ENCODE measurements at regions not wholly inside any gene's neighbourhood (a gene's known extent, or its start where the extent isn't known, plus 50 kb on each side); places are given as distances from the start of the nearest gene placed in this dataset.

GRCh38 chr12:33296529-33296928, 143.1 kb downstream of the SYT10 start:
- POLR2A ChIA-PET, result no interaction called here
- no peak for DNase-seq (ENCODE audit: extremely low spot score)
- no peak for TF ChIP-seq FOXM1 (IDR thresholded peaks at IDR 0.05; ENCODE audit: borderline replicate concordance)
- no peak for TF ChIP-seq FOXK2 (IDR thresholded peaks at IDR 0.05)
- no peak for TF ChIP-seq ZNF384 (IDR thresholded peaks at IDR 0.05)
- TF ChIP-seq NFRKB (IDR thresholded peaks at IDR 0.05), result no peak
- no peak for TF ChIP-seq ELF4 (IDR thresholded peaks at IDR 0.05)
- TF ChIP-seq BHLHE40 (IDR thresholded peaks at IDR 0.05; ENCODE audit: borderline replicate concordance), result no peak
- no peak for TF ChIP-seq HDGF (IDR thresholded peaks at IDR 0.05; ENCODE audit: borderline replicate concordance)
- TF ChIP-seq SP1 (IDR thresholded peaks at IDR 0.05), result no peak
- TF ChIP-seq CTBP1 (IDR thresholded peaks at IDR 0.05; ENCODE audit: borderline replicate concordance), result no peak
- TF ChIP-seq TARDBP (IDR thresholded peaks at IDR 0.05), result no peak
- no peak for TF ChIP-seq LEF1 (IDR thresholded peaks at IDR 0.05; ENCODE audit: borderline replicate concordance)
- no peak for TF ChIP-seq L3MBTL2 (conservative IDR thresholded peaks at IDR 0.05)
- CTCF ChIA-PET, result no interaction called here

- ChIA-PET POLR2A (no interaction called here), CTCF (no interaction called here)
- no peak for DNase-seq (ENCODE audit: extremely low spot score)
- TF ChIP-seq CTBP1 (IDR thresholded peaks at IDR 0.05; ENCODE audit: borderline replicate concordance) (no peak), ELF4 (IDR thresholded peaks at IDR 0.05) (no peak), LEF1 (IDR thresholded peaks at IDR 0.05; ENCODE audit: borderline replicate concordance) (no peak), SP1 (IDR thresholded peaks at IDR 0.05) (no peak), ARNT (IDR thresholded peaks at IDR 0.05) (no peak), HDGF (IDR thresholded peaks at IDR 0.05; ENCODE audit: borderline replicate concordance) (no peak), SUZ12 (IDR thresholded peaks at IDR 0.05) (no peak), ZNF384 (IDR thresholded peaks at IDR 0.05) (no peak), BHLHE40 (IDR thresholded peaks at IDR 0.05; ENCODE audit: borderline replicate concordance) (no peak), L3MBTL2 (conservative IDR thresholded peaks at IDR 0.05) (no peak), PKNOX1 (IDR thresholded peaks at IDR 0.05) (no peak), FOXA1 (IDR thresholded peaks at IDR 0.05) (no peak), FOXK2 (IDR thresholded peaks at IDR 0.05) (no peak), FOXM1 (IDR thresholded peaks at IDR 0.05; ENCODE audit: borderline replicate concordance) (no peak), NFRKB (IDR thresholded peaks at IDR 0.05) (no peak), TARDBP (IDR thresholded peaks at IDR 0.05) (no peak)
Observed at GRCh38 chr12:33290703-33291102, 148.9 kb downstream of the SYT10 start.

- ChIA-PET POLR2A (no interaction called here), CTCF (interaction anchor here (0.7 kb wide), 1 partner anchor 80 kb away, joined by 5 read pairs; no protein-coding TSS in a partner anchor)
- no peak for DNase-seq (ENCODE audit: extremely low spot score)
- no peak for TF ChIP-seq NFRKB (IDR thresholded peaks at IDR 0.05)
- no peak for TF ChIP-seq FOXM1 (IDR thresholded peaks at IDR 0.05; ENCODE audit: borderline replicate concordance)
- TF ChIP-seq L3MBTL2 (conservative IDR thresholded peaks at IDR 0.05), result no peak
- TF ChIP-seq FOXK2 (IDR thresholded peaks at IDR 0.05), result no peak
- TF ChIP-seq ELF4 (IDR thresholded peaks at IDR 0.05), result no peak
- no peak for TF ChIP-seq PKNOX1 (IDR thresholded peaks at IDR 0.05)
- TF ChIP-seq BHLHE40 (IDR thresholded peaks at IDR 0.05; ENCODE audit: borderline replicate concordance), result no peak
- no peak for TF ChIP-seq CTBP1 (IDR thresholded peaks at IDR 0.05; ENCODE audit: borderline replicate concordance)
- TF ChIP-seq LEF1 (IDR thresholded peaks at IDR 0.05; ENCODE audit: borderline replicate concordance), result no peak
Observed at GRCh38 chr12:33283054-33283453, 156.6 kb downstream of the SYT10 start.

GRCh38 chr12:33277376-33277775, 162.2 kb downstream of the SYT10 start:
- no peak for DNase-seq (ENCODE audit: extremely low spot score)
- ChIA-PET POLR2A (no interaction called here), CTCF (no interaction called here)
- no peak for TF ChIP-seq SP1 (IDR thresholded peaks at IDR 0.05)
- no peak for TF ChIP-seq TARDBP (IDR thresholded peaks at IDR 0.05)
- no peak for TF ChIP-seq HDGF (IDR thresholded peaks at IDR 0.05; ENCODE audit: borderline replicate concordance)
- TF ChIP-seq L3MBTL2 (conservative IDR thresholded peaks at IDR 0.05), result no peak
- TF ChIP-seq ZNF384 (IDR thresholded peaks at IDR 0.05), result no peak

- TF ChIP-seq L3MBTL2 (conservative IDR thresholded peaks at IDR 0.05), result no peak
- TF ChIP-seq SP1 (IDR thresholded peaks at IDR 0.05), result no peak
- no peak for TF ChIP-seq PKNOX1 (IDR thresholded peaks at IDR 0.05)
- no peak for TF ChIP-seq FOXM1 (IDR thresholded peaks at IDR 0.05; ENCODE audit: borderline replicate concordance)
- no peak for TF ChIP-seq CTBP1 (IDR thresholded peaks at IDR 0.05; ENCODE audit: borderline replicate concordance)
- TF ChIP-seq TARDBP (IDR thresholded peaks at IDR 0.05), result no peak
- no peak for TF ChIP-seq ARNT (IDR thresholded peaks at IDR 0.05)
- TF ChIP-seq NFRKB (IDR thresholded peaks at IDR 0.05), result no peak
- no peak for TF ChIP-seq FOXK2 (IDR thresholded peaks at IDR 0.05)
- no peak for TF ChIP-seq FOXA1 (IDR thresholded peaks at IDR 0.05)
- TF ChIP-seq HDGF (IDR thresholded peaks at IDR 0.05; ENCODE audit: borderline replicate concordance), result no peak
- no peak for TF ChIP-seq LEF1 (IDR thresholded peaks at IDR 0.05; ENCODE audit: borderline replicate concordance)
- TF ChIP-seq ZNF384 (IDR thresholded peaks at IDR 0.05), result no peak
- TF ChIP-seq SUZ12 (IDR thresholded peaks at IDR 0.05), result no peak
- ChIA-PET CTCF (no interaction called here), POLR2A (no interaction called here)
- DNase-seq (ENCODE audit: extremely low spot score), result no peak
Observed at GRCh38 chr12:33267641-33268040, 172.0 kb downstream of the SYT10 start.

- POLR2A ChIA-PET, result no interaction called here
- no peak for TF ChIP-seq FOXA1 (IDR thresholded peaks at IDR 0.05)
- no peak for TF ChIP-seq CTBP1 (IDR thresholded peaks at IDR 0.05; ENCODE audit: borderline replicate concordance)
- no peak for TF ChIP-seq HDGF (IDR thresholded peaks at IDR 0.05; ENCODE audit: borderline replicate concordance)
- TF ChIP-seq PKNOX1 (IDR thresholded peaks at IDR 0.05), result no peak
- no peak for TF ChIP-seq ELF4 (IDR thresholded peaks at IDR 0.05)
- no peak for TF ChIP-seq SUZ12 (IDR thresholded peaks at IDR 0.05)
- TF ChIP-seq LEF1 (IDR thresholded peaks at IDR 0.05; ENCODE audit: borderline replicate concordance), result no peak
- TF ChIP-seq ARNT (IDR thresholded peaks at IDR 0.05), result no peak
- no peak for TF ChIP-seq SP1 (IDR thresholded peaks at IDR 0.05)
- TF ChIP-seq NFRKB (IDR thresholded peaks at IDR 0.05), result no peak
- no peak for TF ChIP-seq L3MBTL2 (conservative IDR thresholded peaks at IDR 0.05)
- TF ChIP-seq FOXK2 (IDR thresholded peaks at IDR 0.05), result no peak
- TF ChIP-seq ZNF384 (IDR thresholded peaks at IDR 0.05), result no peak
- no peak for TF ChIP-seq FOXM1 (IDR thresholded peaks at IDR 0.05; ENCODE audit: borderline replicate concordance)
- no peak for TF ChIP-seq TARDBP (IDR thresholded peaks at IDR 0.05)
- TF ChIP-seq BHLHE40 (IDR thresholded peaks at IDR 0.05; ENCODE audit: borderline replicate concordance), result no peak
- CTCF ChIA-PET, result no interaction called here
- DNase-seq (ENCODE audit: extremely low spot score), result no peak
Observed at GRCh38 chr12:33265900-33266299, 173.7 kb downstream of the SYT10 start.
